NCI-H526 treated with DMSO at 0.1 percent for 48 hours (cell line): ENCODE measurements at regions not wholly inside any gene's neighbourhood (a gene's known extent, or its start where the extent isn't known, plus 50 kb on each side); places are given as distances from the start of the nearest gene placed in this dataset.

Source experiments
- DNase-seq: peaks from one replicate; lab custom pipeline; 2025; lab: John Stamatoyannopoulos, UW

DNA sequence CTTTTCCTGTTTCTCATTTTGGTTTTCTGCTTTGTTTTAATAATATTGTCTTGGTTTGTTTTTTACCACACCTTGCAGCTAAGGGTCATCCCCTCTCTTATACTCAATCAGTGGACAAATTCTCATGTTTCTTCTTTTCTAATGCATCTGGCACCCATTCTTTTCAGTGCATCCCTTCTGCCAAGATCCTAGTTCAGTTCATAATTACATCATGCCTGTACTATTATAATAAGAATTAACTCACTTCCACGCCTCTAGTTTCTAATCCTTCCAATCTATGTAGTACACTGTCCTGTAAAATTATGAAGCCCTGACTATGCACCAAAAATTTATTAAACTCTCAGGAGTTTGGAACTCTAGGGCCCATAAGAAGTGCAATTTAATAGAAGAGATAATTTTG lies 126.1 kb downstream of the FAT4 start:
- DNase-seq: no peak

DNA sequence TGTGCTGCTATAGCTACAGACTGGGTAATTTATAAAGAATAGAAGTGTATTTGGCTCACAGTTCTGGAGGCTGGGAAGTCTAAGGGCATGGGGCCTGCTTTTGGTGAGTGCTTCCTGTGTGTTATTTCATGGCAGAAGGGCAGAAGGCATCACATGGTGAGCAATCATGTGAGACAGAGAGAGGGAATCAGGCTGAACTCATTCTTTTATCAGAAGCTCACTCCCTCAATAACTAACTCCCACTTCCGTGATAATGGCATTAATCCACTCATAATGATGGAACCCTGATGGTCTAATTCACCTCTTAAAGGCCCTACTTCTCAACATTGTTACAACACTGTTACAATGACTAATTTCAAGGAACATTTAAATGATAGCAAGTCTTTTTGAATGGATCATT lies 129.4 kb downstream of the FAT4 start:
- DNase-seq: no peak

DNA sequence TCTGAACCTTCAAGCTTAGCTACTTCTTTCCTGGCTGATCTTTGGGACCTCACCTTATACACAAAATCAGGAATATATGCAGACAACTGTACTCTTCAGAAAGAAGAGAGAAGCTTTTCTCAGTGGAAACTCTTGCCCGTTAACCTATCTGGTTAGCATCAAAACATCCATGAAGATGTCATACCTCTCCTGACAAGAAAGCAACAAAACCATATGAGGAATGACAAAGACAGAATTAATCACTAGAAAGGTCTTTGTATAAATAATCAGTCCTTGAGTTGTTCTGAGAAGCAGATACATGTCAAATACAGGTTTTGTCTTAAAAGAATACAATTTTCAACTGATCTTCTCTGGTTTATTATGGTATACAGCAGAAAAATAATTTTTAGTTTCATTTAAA lies 130.8 kb downstream of the FAT4 start:
- no peak for DNase-seq

DNA sequence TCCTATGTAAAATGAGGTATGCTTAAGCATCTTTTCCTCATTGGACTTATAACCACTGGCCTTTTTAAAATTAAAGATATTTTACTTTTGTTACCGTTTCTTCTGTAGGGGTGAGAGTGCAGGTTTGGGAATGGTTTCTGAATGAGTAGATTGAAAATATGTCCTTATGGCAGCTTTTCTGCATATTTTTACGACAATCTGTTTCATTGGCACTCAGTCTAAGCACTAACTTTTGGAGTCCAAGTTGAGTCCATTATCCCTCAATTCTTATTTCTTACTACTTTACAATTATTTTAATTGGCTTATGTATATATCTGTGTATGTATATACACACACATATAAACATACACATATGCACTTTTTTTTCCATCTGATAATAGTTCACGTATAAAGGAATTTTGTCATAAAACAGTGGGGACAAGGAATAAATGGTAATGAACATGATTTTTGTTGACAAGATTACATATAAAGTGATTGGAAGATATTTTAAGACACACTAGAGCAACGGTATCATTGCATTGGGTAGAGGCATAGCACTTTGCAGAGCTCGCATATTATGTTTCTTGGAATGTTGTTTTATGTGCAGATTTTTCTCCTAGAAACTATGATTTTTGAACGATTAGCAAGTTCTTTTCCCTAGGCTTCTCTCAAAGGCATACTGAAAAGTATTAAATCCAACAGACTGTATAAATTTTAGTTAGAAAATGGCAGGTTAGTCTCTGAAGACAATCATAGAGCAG lies 133.0 kb downstream of the FAT4 start:
- no peak for DNase-seq

DNA sequence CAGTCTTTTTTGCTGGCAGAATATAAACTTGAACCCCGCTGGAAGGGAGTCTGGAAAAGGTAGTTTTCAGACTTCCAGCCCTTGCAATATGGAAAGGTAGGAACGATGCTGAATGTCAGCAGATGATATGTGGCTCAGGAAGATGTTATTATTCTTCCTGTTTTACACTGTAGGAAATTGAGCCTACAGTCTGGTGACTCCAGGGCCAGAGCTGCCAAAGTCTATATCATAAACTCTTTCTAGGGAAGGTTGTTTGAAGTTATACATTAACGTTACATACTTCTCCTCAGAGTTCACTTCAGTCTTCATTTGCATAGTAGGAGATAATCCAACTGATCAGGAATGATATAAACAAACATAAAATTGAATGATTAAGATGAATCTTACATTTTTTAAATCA lies 141.3 kb downstream of the FAT4 start:
- no peak for DNase-seq

DNA sequence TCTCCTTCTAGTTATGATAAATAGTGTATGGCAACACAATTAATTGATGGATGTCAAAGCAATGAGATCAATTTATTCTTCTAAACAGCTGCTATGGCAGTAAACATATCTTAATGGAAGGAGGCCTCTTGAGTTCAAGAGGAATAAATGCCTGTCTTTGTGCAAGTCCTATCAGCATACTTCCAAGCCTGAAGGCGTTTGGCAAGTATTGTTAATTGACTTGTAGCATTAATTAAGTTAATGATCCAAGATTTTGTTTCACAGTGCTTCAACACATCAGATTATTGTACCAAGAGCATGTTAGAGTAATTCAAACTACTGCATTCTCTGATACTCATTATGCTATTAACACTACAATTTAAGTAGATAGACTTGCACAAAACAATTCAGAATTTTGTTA lies 144.8 kb downstream of the FAT4 start:
- no peak for DNase-seq

DNA sequence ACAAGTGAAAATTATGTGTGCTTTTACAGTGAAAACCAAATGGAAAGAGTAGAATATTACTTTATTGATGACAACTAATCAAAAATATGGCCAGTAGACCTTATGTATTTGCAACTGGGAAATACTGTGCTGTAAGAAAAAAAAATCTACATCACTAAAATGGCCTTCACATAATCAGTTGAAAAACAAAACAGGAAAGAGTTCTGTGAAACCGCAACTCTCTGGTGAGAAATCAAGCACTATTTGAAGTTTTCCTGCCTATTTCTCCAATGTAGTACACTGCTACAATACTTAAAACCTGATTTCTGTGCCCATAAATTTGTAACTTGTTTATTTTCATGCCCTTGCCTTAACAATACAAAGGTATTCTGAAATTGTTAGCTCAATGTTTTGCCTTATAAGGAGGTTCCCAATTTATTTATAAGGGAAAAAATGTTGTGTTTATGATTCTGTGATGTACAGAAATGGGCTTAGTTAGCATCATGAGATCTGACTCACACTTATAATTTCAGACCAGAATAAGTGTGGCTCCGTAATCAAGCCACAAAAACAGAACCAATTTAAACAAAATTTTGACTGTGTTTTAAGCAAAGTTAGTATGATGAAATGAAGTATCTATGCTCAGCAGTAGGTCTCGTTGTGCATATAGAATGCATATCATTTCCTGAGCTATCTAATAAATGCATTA lies 147.1 kb downstream of the FAT4 start:
- no peak for DNase-seq

DNA sequence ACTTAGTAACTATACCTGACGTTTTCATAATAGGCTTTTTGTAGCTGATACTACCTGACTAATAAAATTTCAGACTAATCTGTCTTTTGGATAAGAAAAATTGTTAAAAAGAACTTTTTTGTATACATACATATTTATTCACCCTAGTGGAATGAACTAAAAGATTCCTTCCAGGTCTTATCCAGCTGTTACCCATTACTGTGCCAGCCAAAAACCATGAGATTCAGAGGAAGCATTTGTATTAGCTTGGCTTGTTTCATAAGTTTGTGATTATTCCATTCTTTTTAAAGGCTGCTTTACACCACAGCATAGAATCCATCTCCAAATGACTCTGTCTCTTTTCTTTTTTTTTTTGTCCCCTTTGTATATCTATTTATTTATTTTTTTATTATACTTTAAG lies 149.4 kb downstream of the FAT4 start:
- DNase-seq: no peak

DNA sequence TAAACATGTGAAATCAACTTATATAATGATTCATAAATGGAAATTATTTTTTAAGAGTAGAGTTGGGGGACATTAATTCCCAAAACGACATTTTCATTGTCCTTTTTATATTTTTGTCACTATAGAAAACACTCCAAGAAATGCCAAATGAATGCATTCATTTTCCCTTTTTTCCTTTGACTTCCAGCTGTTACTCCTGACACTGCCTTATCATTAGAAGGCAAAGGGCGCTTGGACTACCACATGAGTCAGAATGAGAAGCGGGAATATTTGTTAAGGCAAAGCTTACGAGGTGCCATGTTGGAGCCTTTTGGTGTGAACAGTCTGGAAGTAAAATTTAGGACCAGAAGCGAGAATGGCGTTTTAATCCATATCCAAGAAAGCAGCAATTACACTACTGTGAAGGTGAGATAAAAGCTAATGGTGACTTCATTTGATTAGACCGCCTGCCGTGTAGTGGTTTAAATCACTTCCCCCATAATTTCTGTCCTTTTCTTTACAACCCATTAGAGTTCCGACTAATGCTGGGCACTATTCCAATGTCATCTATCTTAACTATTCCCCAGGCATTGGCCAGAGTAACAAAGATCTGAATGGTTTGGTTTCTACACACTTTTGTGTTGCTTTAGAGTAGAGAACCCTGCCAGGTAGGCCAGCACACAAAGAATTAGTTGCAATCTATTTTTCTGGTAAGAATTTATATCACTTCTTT lies 166.7 kb downstream of the FAT4 start:
- no peak for DNase-seq

DNA sequence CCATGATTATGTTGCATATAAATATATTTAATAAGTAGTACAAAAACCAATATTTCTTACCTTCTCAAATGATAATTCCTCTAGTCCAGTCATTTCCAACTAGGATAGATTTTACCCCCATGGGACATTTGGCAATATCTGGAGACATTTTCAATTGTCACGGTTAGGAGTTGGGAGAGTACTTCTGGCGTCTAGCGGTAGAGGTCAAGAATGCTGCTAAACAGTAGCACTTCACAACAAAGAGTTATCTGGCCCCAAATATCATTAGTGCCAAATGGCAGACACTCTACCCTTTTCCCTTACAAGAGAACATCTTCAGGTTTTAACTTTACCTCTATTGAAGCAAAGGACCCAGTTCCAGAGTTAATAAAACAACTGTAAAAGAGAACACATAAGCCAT lies 168.1 kb downstream of the FAT4 start:
- no peak for DNase-seq

DNA sequence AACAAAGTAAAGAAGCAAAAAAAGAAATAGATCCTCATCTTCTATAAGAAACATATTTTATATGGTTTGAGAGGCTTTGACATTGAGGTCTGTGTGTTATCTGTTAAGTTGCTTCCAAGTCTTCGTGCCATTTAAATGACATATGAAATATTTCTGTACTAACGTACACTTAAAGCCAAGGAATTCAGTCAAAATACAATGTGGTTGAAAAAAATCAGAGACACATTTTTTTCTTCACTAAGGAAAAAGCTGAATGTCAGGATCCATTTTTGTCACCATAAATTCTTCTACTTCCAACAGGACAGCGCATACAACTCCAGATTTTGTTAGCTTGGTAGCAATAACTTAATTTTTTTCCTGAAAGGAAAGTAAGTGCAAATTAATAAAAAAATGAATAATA lies 168.5 kb downstream of the FAT4 start:
- no peak for DNase-seq

DNA sequence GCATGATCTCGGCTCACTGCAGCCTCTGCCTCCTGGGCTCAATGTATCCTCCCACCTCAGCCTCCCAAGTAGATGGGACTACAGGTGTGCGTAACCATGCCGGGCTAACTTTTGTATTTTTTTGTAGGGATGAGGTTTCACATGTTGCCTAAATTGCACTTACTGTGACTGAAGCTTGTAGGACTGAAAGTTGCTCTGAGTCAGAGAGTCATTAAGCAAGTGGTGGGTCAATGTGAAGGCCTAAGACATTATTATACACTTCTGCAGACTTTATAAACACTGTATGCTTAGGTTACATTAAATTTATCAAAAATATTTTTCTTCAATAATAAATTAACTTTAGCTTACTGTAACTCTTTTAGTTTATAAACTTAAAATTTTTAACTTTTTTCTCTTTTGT lies 170.2 kb downstream of the FAT4 start:
- no peak for DNase-seq

DNA sequence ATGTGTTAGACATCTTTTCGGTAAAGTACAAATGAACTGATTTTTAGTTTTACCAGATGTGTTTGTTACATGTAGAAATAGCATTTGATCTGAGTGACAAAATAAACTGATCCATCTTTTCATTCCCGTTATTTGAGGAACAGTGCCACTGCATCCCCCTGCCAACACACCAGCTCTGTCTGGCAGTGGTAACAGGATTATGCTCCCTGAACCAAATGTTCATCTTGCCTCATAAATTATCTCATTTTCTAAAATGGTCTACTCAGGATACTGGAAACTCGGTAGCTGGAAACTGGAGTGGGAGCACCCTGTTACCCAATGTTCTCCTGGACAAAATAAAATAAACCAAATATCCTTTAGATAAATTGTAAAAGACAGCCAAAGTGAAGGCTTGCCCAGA lies 171.6 kb downstream of the FAT4 start:
- DNase-seq: no peak

DNA sequence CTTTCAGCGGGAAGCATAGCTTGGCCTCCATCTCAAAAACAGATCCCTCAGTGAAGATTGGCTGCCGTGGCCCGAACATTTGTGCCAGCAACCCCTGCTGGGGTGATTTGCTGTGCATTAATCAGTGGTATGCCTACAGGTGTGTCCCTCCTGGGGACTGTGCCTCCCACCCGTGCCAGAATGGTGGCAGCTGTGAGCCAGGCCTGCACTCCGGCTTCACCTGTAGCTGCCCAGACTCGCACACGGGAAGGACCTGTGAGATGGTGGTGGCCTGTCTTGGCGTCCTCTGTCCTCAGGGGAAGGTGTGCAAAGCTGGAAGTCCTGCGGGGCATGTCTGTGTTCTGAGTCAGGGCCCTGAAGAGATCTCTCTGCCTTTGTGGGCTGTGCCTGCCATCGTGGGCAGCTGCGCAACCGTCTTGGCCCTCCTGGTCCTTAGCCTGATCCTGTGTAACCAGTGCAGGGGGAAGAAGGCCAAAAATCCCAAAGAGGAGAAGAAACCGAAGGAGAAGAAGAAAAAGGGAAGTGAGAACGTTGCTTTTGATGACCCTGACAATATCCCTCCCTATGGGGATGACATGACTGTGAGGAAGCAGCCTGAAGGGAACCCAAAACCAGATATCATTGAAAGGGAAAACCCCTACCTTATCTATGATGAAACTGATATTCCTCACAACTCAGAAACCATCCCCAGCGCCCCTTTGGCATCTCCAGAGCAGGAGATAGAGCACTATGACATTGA lies 175.4 kb downstream of the FAT4 start:
- no peak for DNase-seq

DNA sequence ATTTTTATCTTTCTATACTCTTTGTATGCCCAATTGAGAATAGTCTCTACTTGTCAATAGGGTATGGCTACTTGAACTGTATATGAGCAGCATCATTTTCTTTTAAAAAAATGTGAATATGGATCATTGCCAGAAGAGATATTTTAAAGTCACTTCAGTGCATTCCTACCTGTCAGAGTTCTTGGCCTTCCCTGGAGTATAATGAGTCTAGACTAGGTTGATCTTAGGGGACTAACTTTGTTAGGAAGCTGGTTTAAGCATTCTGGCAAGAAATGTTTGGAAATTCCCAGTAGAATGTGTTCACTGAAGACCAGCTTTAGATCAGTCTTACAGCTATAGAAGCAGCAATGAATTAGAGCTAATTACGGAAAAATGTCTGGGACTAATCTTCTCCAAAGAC lies 178.2 kb downstream of the FAT4 start:
- no peak for DNase-seq

DNA sequence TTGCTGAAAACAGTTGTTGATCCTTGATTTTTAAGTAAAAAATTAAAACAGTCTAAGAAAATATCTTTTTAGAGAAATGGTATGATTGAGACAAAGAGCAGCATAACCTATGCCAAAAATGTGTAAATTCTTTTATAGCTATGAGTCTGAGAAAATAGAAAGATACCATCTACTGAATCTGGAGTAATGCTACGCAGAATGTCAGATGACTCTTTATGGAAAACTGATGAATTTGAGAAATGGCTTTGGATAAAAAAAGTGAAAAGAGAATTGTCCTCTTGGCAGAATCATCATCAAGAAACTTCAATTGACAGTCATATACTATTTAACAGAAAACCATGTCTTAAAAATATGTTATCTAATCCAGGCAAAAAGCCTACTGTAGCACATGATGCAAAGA lies 183.1 kb downstream of the FAT4 start:
- no peak for DNase-seq

DNA sequence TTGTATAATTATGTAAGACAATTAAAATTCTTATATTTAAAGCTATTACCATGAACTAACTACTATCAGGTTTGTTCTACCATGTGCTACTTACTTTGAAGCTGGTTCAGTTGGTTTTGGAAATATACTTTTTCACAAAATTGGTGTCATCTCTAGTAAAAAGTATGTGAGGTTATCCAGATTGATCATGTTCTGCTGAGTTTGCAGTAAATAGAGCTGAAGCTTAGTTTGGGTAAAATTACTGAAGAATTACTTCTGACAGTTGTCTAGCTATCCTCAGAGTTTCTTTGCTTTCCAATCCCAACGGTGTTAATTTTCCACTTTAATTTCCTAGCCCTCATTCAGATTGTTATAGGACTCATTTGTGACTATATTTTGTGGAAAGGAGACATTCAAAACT lies 184.2 kb downstream of the FAT4 start:
- DNase-seq: no peak

DNA sequence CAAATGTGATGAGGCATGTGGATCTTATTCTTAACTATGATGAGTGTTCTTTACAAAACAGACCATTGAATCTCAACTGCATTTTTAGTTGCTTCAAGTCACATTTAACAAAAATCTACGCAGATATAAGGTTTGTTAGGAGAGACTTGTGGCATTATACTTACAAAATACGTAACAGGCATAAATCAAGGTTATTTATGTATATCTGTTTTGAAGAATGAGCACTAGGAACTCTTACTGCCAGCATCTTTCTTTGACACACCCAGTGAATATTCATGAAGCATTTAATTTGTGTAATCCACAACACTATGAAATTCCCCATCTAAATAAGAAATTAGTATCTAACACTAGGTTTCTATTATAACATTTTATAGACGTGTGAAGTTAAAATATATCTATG lies 186.3 kb downstream of the FAT4 start:
- DNase-seq: no peak

DNA sequence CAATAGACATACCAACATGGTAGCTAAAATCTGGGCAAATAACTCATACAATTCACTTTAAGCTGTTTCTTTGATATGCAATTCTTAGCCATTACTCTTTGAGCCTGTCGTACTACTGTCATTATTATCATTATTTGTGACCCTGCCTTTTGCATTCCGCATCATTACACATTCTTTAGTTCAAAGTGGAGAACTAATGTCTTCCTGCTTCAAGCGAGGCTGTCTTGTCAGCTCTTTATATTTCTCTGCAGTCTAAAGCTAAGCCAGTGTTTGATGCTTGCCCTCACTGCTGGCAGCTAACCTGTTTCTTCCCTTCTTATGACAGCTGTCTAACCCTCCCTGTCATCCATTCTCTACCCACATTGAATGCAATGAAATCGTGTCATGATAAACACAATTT lies 186.8 kb downstream of the FAT4 start:
- DNase-seq: no peak

DNA sequence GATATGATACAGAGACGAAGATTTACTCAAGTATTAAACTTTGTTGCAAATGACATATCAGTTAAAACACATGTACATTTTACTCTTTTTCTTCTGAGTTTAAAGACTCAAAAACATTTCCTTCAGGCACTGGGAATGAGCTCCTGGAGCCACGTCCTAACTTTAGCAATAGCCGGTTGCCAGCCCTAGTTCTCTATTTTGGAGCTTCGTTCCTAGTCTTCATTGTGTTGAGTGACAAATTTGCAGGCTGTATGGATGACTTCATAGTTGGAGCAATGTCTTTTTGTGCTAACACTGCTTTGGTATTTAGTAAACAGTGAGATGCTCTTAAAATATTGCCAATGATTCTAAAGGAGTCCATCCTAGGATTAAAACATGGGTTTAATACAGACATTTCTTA lies 190.9 kb downstream of the FAT4 start:
- DNase-seq: no peak

DNA sequence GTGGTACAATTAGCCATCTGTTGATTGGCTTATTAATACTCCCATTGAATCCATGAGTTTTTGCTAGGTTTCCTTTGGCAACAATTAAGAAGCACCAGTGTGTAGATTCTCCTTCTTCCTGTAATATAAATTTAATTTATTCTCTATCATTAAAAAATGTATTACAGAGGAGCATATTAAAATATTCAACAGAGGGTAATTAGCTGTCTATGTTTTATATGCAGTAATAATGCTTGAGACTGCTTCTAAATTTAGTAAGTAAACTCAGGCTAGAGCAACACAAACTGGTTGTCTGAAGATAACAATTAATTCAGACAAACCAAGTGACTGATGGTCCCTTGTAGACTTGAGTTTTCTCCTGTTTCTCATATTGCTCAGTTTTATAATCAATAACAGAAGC lies 192.4 kb downstream of the FAT4 start:
- no peak for DNase-seq

DNA sequence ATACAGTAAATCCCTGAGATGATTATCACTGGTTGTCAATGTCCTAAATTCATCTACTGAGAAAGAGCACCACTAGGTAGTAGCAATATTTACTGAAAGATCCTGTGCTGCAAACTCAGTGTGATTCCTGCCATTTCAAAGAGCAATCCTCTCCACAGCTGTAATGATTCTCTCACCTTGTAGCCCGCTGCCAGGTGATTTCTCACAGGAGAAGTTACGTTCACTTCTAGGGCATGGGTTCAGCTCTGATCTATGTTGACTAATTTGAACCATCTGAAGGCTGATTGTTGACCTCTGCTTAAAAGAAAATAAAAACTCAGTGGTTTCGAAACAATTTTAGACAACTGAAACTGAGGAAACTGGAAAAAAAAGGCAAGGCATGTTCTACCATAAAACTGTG lies 197.0 kb downstream of the FAT4 start:
- no peak for DNase-seq

DNA sequence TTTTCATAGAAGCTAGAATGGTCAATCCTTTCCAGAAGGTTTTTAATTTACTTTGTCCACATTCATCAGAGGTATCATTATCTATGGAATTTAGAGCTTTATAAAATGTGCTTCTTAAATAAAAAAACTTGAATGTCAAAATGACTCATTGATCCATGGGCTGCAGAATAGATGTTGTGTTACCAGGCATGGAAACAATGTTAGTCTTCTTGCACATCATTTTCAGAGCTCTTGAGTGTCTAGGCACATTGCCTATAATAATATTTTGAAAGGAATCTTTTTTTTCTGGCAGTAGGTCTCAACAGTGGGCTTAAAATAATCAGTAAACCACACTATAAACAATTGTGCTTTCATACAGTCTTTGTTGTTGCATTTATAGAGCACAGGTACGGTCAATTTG lies 200.3 kb downstream of the FAT4 start:
- DNase-seq: no peak
